ENCODE measurements at regions not wholly inside any gene's neighbourhood (a gene's known extent, or its start where the extent isn't known, plus 50 kb on each side); places are given as distances from the start of the nearest gene placed in this dataset.

DNA sequence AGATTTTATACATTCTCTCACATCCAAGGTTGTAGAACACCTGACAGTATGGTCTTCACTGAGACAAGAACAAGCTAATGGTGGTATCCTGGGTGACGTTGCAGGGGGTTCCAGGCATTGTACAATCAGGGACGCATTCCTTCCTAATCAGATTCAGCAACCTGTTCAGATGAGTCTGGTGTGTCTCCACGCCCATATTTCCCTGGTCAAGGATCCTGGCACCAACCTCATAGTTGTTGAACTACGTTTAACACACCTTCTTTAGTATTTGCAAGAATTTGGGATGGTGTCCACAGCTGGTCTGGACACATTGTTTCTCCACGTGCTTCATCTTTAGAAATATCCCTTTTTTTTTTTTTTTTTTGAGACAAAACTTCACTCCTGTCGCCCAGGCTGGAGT is 161.0 kb upstream of the CDYL start:
- DNase-seq, result no peak

DNA sequence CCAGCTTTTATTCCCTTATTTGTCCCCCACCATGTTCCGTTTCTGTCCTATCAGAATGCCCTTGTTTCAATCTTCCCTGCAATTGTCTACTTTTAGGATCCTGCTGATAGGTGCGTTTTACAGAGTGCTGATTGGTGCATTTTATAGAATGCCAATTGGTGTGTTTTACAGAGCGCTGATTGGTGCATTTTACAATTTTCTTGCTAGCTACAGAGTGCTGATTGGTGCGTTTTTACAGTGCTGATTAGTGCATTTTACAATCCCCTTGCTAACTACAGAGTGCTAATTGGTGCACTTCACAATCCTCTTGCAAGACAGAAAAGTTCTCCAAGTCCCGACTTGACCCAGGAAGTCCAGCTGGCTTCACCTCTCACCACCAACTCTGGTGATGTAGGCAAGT is 161.6 kb upstream of the CDYL start:
- DNase-seq, result no peak

DNA sequence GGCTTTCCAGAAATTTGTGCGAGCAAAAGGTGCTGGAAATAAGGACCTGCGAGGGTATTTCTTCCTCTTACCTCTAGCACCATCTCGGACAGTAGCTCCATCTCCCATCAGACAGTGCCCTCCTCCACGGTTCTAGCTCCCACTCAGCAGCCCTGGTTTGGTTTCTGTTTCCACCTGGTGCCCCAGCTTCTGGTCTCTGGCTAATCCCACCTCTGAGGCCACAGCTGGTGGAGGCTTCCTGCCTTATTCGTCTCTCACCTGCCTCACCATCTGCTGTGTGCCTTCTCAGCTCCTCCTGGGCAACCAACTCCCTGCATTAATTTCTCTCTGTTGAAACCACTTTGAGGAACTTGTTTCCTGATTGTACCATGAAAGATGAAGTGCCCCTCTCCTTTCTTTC is 162.4 kb upstream of the CDYL start:
- no peak for DNase-seq

DNA sequence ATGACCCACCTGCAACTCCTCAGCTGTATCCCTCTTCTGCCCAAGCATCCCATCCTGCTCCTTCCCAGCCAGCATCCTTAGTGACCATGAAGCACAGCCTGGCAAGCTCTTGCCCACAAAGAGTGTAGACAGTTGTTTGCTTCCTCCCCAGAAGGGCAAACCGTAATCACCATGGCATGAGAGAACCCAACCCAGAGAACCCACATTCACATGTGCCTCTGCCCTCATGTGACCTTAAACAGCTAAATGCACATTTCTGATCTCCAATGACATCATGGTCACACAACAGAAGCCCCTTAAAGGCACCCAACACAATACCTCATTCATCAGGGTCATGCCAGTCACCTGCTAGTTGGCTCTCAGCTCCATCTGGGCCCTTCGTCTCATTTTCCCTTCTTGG is 162.8 kb upstream of the CDYL start:
- no peak for DNase-seq

- DNase-seq, result no peak
Observed at GRCh38 chr6:4612636-4613171, 163.5 kb upstream of the CDYL start.

DNA sequence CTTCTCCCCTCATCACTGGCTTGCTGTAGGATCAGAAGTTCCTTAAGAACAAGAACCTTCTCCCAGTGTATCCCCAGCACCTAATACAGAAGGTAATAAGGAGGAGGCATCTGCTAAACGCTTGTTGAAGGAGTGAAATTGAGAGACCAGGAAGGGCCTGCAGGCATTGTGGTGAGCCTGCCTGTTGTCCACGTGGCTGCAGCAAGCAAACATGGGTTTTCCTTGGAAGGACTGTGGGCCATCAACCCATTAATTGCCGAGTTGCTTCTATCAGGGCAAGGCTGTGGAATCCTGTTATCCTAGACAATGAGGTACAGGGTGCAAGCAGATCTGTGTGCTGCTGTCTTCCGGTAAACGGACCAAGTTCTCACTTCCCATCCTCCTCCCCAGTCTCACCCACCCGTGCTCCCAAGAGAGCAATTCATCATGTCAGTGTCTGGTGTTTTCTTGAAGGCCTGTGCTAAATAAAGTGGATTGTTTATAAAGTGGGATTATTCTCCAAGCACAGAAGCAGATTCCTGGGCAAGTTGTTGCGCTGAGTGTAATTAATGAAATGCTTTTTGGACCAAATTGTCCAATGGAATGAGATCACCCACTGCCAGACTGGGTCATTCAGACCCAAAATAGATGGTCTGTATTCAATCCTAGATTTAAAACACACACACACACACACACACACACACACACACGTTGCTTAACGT is 164.6 kb upstream of the CDYL start:
- no peak for DNase-seq

GRCh38 chr6:4610256-4610655 is 165.9 kb upstream of the CDYL start:
- DNase-seq, result no peak

GRCh38 chr6:4608361-4609115 is 167.7 kb upstream of the CDYL start:
- DNase-seq, result no peak

DNA sequence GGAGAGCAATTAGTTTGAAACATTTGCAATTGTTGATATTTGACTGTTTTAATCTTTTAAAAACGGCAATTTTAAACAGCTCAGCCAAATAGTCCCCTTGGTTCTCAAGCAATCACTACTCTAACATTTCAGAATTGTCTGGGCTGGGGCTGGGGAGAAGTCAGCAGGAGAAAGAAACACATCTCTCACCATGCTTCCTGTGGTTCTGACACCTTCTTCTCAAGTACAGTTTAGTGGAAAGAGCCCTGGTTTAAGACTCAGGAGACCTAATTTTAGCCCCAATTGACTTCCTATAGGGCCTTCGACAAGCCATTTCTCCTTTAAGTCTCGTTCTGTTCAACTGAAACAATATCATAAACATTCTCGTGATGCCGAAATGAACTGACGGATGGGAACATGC is 168.4 kb upstream of the CDYL start:
- DNase-seq, result peak; percentile 23

DNA sequence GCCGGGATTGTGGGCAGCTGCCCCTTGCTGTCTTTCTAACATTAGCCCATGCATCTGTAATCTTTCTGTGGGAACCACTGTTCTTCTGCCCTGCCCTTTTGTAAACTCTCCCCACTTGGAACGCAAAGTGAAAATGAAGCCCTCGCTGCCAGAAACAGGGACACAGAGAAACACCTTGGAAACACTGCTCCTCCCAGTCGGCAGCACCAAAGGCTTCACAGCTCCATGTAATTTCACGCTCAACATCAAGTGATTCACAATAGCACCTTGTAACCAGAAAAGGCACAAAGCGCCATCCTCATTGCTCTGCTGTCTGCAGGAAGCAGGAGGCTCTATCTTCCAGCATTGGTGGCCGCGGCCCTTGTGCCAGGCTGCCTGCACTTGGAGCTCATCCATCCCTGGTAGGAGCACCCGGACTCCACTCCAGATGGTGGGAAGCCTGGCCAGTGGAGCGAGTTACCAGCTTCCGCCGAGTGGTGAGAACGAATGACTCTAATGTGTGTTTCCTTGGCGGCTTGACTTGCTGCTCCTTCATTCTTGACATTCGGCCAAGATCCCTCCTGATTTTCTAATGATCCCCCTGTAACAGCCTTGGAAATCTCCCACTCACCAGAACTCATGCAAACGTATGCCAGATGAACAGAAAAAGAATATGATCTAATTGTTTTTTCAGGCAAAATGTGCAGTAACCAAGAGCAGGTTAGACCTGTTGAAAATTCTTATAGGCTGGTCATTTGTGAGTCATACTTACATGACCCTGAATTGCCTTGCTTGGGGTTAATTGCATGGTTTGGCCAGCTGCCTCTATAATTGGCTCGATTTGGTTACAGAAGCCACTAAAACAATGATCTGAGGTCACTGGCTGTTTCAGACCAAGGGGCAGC is 169.1 kb upstream of the CDYL start:
- DNase-seq, result no peak

GRCh38 chr6:4606016-4606415 is 170.2 kb upstream of the CDYL start:
- DNase-seq, result no peak

- DNase-seq, result no peak
Observed at GRCh38 chr6:4603856-4604369, 172.3 kb upstream of the CDYL start.

DNA sequence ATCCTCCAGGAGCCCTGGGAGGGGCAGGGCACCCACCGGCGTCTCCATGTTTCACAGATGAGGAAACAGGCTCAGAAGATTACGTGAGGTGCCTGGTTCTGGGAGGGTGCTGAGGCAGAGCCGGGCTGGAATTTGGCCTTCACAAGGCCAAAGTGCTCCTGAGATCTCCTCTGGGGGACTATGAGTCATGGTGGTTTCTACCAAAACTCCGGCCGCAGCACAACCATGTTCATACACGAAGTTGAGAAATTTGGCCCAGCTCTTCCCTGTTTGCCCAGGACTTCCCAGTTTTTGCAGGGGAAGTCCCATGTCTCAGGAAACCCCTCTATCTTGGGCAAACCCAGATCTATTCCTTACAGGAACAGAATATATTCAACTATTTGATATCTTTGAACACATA is 172.9 kb upstream of the CDYL start:
- no peak for DNase-seq

GRCh38 chr6:4599924-4600323 is 176.3 kb upstream of the CDYL start:
- no peak for DNase-seq

DNA sequence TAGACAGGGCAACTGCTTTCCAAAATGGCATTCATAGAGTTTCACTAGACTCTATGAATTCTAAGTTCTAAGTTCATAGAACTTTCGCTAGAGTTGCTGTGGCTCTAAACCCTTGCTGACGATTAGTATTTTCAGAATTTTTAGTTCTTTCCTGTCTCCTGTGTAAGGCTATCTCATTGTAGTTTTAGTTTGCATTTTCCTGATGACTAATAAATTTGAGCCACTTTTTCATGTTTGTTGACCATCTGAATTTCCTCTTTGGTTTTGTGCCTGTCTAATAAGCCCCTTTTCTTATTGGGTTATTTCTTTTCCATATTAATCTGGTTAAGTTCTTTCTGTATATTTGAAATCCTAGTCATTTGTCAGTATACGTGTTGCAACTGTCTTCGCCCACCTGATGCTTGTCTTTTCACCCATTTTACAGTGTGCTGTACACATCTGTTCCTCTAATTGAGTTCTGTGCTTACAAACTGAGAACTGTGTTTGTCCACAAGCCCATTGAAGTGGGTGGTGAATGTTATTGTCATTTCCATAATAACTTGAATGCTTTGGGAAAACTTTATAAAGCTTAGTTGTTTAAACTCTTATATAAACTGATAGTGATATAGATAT is 177.7 kb upstream of the CDYL start:
- no peak for DNase-seq

- DNase-seq, result no peak
Observed at GRCh38 chr6:4593951-4594350, 182.3 kb upstream of the CDYL start.

GRCh38 chr6:4592026-4592425 is 184.2 kb upstream of the CDYL start:
- no peak for DNase-seq

DNA sequence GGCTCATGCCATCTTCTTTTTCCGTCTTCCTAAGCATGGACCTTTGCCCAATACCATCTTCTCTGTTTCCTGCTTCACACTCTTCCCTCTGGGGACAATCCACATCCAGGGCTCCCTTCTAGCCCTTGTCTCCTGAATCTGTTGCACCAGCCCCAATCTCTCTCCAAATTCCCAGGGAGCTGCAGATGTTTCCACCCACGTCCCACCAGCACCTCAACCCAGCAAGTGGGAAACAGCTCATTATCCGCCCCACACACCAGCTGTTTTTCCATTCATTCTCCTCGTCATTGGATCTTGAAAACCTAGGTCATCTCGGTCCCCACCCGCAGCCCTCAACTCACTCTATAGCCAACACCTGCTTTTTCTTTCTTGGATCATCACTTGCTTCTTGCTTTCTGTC is 185.0 kb upstream of the CDYL start:
- DNase-seq, result no peak

DNA sequence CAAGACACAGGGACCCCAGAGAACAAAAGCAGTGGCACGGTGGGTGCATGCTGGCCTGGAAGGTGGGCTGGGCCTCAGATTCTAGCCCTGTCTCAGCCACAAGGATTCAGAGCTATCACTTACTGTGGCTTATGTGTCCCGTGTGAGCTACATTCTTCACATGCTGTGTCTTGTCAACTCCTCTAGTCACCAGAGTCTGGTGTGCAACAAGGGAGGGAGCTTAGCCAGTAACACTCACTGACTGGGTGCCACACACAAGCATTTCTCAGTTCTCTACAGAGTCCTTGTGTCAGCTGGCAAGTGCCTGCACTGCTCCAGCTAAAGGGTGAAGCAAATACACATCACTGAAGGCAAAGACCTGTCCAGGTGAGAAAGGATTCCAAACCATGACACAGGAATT is 186.9 kb upstream of the CDYL start:
- no peak for DNase-seq

- no peak for DNase-seq
Observed at GRCh38 chr6:4588581-4588980, 187.6 kb upstream of the CDYL start.

GRCh38 chr6:4588163-4588562 is 188.0 kb upstream of the CDYL start:
- DNase-seq, result no peak

DNA sequence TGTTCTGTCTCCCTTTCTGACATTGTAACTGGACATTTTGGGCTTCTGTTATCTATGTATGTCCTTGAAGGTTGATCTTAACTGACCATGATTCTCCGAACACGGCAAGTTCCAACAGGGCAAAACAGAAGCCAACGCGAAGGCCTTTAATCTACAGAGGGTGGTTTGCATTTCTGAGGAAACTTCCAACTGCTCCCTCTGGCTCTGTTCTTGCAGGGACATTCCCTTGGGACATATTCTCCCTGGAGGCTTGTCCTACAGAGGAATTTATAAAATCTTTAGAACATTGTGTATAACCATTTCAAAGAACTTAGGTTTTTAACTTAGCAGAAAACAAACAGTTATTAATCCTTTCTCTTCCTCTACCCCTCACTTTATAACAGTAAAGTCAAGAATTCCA is 189.0 kb upstream of the CDYL start:
- no peak for DNase-seq

GRCh38 chr6:4586469-4586859 is 189.7 kb upstream of the CDYL start:
- DNase-seq, result no peak

All from CD4-positive, alpha-beta T cell treated with Interleukin-12 subunit alpha and Interleukin-12 subunit beta, for 1 hour (primary cell).